PC-3 (cell line): ENCODE measurements at regions not wholly inside any gene's neighbourhood (a gene's known extent, or its start where the extent isn't known, plus 50 kb on each side); places are given as distances from the start of the nearest gene placed in this dataset.

Experiments used
- CTCF ChIP-seq: fragments of 300-600 bp; sonication (generic); conservative IDR thresholded peaks from 2 replicates; pipeline ENCODE4 v1.5.1; 2017; ENCODE audit warnings: antibody characterized with exemption, low read depth, mild to moderate bottlenecking, low read length
- EZH2phosphoT487 ChIP-seq: fragments of 300-600 bp; sonication (generic); IDR thresholded peaks from 2 replicates; pipeline ENCODE4 v1.6.1; 2018; ENCODE audit warnings: mild to moderate bottlenecking, antibody characterized with exemption, low read length, borderline replicate concordance

- TF ChIP-seq CTCF (no peak), EZH2phosphoT487 (no peak)
These were observed 547.2 kb upstream of the MAN1A1 start for GRCh38 chr6:119896806-119897205.
